T-cell (primary cell): ENCODE measurements at regions not wholly inside any gene's neighbourhood (a gene's known extent, or its start where the extent isn't known, plus 50 kb on each side); places are given as distances from the start of the nearest gene placed in this dataset.
"Not testable (repeated sequence)": the region's sequence is repeated elsewhere in the genome, so short reads cannot be mapped to it uniquely, and the experiment has no call there.

Experiments used
- ATAC-seq, 4 experiments: fragments of 200-7000 bp in 3 of 4; fragments of 150-1000 bp in 1 of 4; cut with Tn5 transposase; replicated peaks in 1 of 4; 1 replicate in 3 of 4; 2 replicates in 1 of 4; pipeline ENCODE4 v1.10.0; 2021; ENCODE audit warnings: moderate library complexity in 3 of 4, mild to moderate bottlenecking in 2 of 4, moderate number of reproducible peaks in 1 of 4
- CTCF ChIA-PET, 2 donors: fragments of 300-600 bp; sonication (Branson Sonifier 250); formaldehyde crosslinking; loops; one replicate each; lab custom pipeline; 2022; ENCODE audit warnings: antibody characterized with exemption in 2 of 2; lab: Charles Lee
- POLR2A ChIA-PET, 2 donors: fragments of 300-600 bp; sonication (Branson Sonifier 250); formaldehyde crosslinking; loops; one replicate each; lab custom pipeline; 2022; ENCODE audit warnings: antibody characterized with exemption in 2 of 2; lab: Charles Lee
- DNase-seq, 35 experiments: peaks; one replicate each; pipeline versions ENCODE4 v3.0.0 to v3.0.0-alpha.2; 2013 to 2023
- H3K27ac ChIP-seq: one replicate; pipeline ENCODE4 v1.5.1; 2013; ENCODE audit warnings: low read length
- H3K27me3 ChIP-seq, 2 experiments: replicated peaks in 1 of 2; 1 replicate in 1 of 2; 2 replicates in 1 of 2; pipeline versions ENCODE4 v1.6.1 to v1.7.0; 2013; ENCODE audit warnings: low read length in 1 of 2, mixed read lengths in 1 of 2; ENCODE audit not compliant: control insufficient read depth in 2 of 2, insufficient read depth in 2 of 2; ENCODE audit errors: extremely low read depth in 1 of 2
- H3K36me3 ChIP-seq, 2 donors: 1 replicate in 1 of 2; 2 replicates in 1 of 2; pipeline versions ENCODE4 v1.6.1 to v1.7.0; 2013; ENCODE audit warnings: low read length in 1 of 2; ENCODE audit not compliant: control insufficient read depth in 2 of 2, insufficient read depth in 1 of 2; ENCODE audit errors: extremely low read depth in 1 of 2
- H3K4me1 ChIP-seq, 2 experiments: 1 replicate in 1 of 2; 2 replicates in 1 of 2; pipeline versions ENCODE4 v1.6.1 to v1.7.0; 2013; ENCODE audit warnings: low read length in 2 of 2, mixed read lengths in 1 of 2; ENCODE audit not compliant: insufficient read depth in 2 of 2, control insufficient read depth in 1 of 2; ENCODE audit errors: extremely low read depth in 1 of 2
- H3K4me3 ChIP-seq, 2 donors: 1 replicate in 1 of 2; 2 replicates in 1 of 2; pipeline versions ENCODE4 v1.5.1 to v1.7.0; 2013; ENCODE audit warnings: mild to moderate bottlenecking in 2 of 2, low read length in 1 of 2, moderate library complexity in 1 of 2; ENCODE audit not compliant: control insufficient read depth in 1 of 2; ENCODE audit errors: extremely low read depth in 1 of 2
- H3K9me3 ChIP-seq: 2 replicates; pipeline ENCODE4 v1.7.0; 2013
- H3K27ac Mint-ChIP-seq, 2 donors: one replicate each; pipeline ENCODE4 v1.8.0; 2020 to 2021; ENCODE audit warnings: mild to moderate bottlenecking in 2 of 2, mixed read lengths in 2 of 2
- H3K27me3 Mint-ChIP-seq, 2 donors: one replicate each; pipeline ENCODE4 v1.8.0; 2021 to 2022; ENCODE audit warnings: mixed read lengths in 2 of 2
- H3K36me3 Mint-ChIP-seq: one replicate; pipeline ENCODE4 v1.8.0; 2021; ENCODE audit warnings: mixed read lengths
- H3K4me1 Mint-ChIP-seq, 3 donors: one replicate each; pipeline ENCODE4 v1.8.0; 2020 to 2022; ENCODE audit warnings: mixed read lengths in 3 of 3, mild to moderate bottlenecking in 1 of 3
- H3K4me3 Mint-ChIP-seq, 3 donors: one replicate each; pipeline ENCODE4 v1.8.0; 2020 to 2022; ENCODE audit warnings: mild to moderate bottlenecking in 3 of 3, mixed read lengths in 3 of 3, moderate library complexity in 3 of 3
- H3K9me3 Mint-ChIP-seq, 3 donors: one replicate each; pipeline ENCODE4 v1.8.0; 2020 to 2022; ENCODE audit warnings: mixed read lengths in 3 of 3
- WGBS: methylation state at CpG from one replicate; pipeline ENCODE4 v1.1.5; 2013; ENCODE audit warnings: missing lambda C conversion rate; ENCODE audit not compliant: insufficient coverage; 5-methylcytosine and 5-hydroxymethylcytosine counted together

- Histone ChIP-seq H3K27ac (no peak overlapping the region), H3K27me3 (no peaks in the 10 kb centered on the region), H3K4me1 (no peaks in the 10 kb centered on the region), H3K9me3 (no peaks in the 10 kb centered on the region), H3K36me3 (no peaks in the 10 kb centered on the region), H3K4me3 (no peak overlapping the region)
- DNase-seq (no peak), ATAC-seq (no peak)
- POLR2A ChIA-PET: no interaction called here
- Mint-ChIP-seq H3K36me3 (no peaks in the 10 kb centered on the region), H3K4me1 (no peaks in the 10 kb centered on the region), H3K9me3 (peaks cover 0 to 22% (median 5%) of the 10 kb centered on the region in 3 donors), H3K27ac (no peak overlapping the region), H3K27me3 (no peaks in the 10 kb centered on the region), H3K4me3 (no peak overlapping the region)
- CTCF ChIA-PET: interaction anchor here in 1 of 2 donors (0.7 kb wide), 1 partner anchor 15 kb away, joined by 3 read pairs; no protein-coding TSS in a partner anchor
Observed at GRCh38 chr5:23112237-23112636, 259.1 kb upstream of the CDH12 start.

DNA sequence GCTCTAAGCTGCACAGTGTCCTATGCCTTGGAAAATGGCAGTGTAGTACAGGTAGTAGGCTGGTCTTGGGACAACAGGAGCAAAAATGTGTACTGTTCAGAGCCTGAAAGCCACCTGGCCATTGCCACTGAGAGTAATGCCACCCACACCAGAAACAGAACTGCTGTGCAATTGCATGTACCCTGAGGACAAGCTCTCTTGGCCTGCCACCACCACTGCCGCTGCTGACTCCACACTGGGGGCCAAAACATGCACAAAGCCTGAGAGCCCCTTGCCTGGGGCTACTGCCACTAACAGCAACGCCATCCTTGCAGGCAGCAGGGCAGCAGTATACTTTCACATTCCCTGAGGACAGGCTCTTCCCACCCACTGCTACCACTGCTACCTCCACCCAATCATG lies 251.9 kb upstream of the CDH12 start:
- peaks cover 3% of the 10 kb centered on the region for H3K9me3 ChIP-seq
- no peaks in the 10 kb centered on the region for H3K27me3 ChIP-seq
- H3K4me3 Mint-ChIP-seq: no peak overlapping the region
- POLR2A ChIA-PET: no interaction called here
- no peak overlapping the region for H3K27ac ChIP-seq
- peaks cover 20 to 51% (median 22%) of the 10 kb centered on the region in 3 donors for H3K9me3 Mint-ChIP-seq
- DNase-seq (no peak), ATAC-seq (no peak)
- H3K4me1 ChIP-seq: no peaks in the 10 kb centered on the region
- WGBS: 80% methylated on average over 2 of the region's 2 CpGs
- H3K36me3 ChIP-seq: no peaks in the 10 kb centered on the region
- H3K4me1 Mint-ChIP-seq: no peaks in the 10 kb centered on the region
- H3K27me3 Mint-ChIP-seq: no peaks in the 10 kb centered on the region
- no peak overlapping the region for H3K4me3 ChIP-seq
- CTCF ChIA-PET: no interaction called here
- no peak overlapping the region for H3K27ac Mint-ChIP-seq
- no peaks in the 10 kb centered on the region for H3K36me3 Mint-ChIP-seq

DNA sequence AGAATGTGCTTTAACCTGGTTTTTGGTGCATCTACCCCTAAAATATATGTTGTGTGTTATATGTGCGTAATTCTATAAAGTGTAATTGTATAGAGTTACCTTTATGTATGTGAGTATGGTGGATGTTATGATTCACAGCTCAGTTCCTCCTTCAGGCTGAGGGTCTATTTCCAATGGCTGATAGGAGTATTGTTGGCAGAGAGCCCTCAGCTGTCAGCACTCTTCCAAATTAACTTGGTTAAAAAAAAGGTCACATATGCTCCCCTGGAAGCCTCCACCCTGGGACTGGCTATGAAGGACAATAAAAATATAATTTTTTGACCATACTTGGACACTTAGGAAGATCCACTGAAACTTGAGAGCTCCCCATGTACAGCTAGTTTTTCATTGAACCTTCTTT lies 250.4 kb upstream of the CDH12 start:
- CTCF ChIA-PET: interaction anchor here in 1 of 2 donors (0.6 kb wide), 1 partner anchor 20 kb away, joined by 3 read pairs; no protein-coding TSS in a partner anchor
- ATAC-seq: no peak
- no peaks in the 10 kb centered on the region for H3K4me1 ChIP-seq
- H3K27me3 ChIP-seq: no peaks in the 10 kb centered on the region
- Mint-ChIP-seq H3K27ac (no peak overlapping the region), H3K27me3 (no peaks in the 10 kb centered on the region), H3K36me3 (no peaks in the 10 kb centered on the region), H3K4me1 (no peaks in the 10 kb centered on the region), H3K4me3 (no peak overlapping the region), H3K9me3 (peaks cover 20 to 46% (median 26%) of the 10 kb centered on the region in 3 donors)
- H3K27ac ChIP-seq: no peak overlapping the region
- no peak for DNase-seq
- H3K4me3 ChIP-seq: no peak overlapping the region
- peaks cover 3% of the 10 kb centered on the region for H3K9me3 ChIP-seq
- no CpG with 5 or more reads among the region's 1 CpG for WGBS
- POLR2A ChIA-PET: no interaction called here
- H3K36me3 ChIP-seq: no peaks in the 10 kb centered on the region

DNA sequence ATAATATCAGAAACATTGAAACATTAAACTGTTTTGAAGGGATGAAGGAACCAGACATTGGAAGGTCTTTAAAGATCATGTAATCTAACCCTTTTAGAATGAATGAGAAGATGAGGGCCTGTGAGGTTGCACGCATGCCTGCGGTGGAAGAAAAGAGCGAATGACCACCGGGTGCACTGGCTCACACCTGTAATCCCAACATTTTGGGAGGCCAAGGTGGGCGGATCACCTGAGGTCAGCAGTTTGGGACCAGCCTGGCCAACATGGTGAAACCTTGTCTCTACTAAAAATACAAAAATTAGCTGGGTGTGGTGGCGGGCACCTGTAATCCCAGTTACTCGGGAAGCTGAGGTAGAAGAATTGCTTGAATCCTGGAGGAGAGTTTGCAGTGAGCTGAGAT lies 242.3 kb upstream of the CDH12 start:
- H3K4me3 Mint-ChIP-seq, ATAC-seq, DNase-seq, H3K9me3 ChIP-seq, H3K27me3 ChIP-seq, CTCF ChIA-PET, H3K4me3 ChIP-seq, H3K27me3 Mint-ChIP-seq, H3K36me3 ChIP-seq, POLR2A ChIA-PET, H3K27ac ChIP-seq, H3K36me3 Mint-ChIP-seq, H3K4me1 ChIP-seq, H3K4me1 Mint-ChIP-seq, H3K27ac Mint-ChIP-seq: not testable (repeated sequence)
- 96% methylated on average over 4 of the region's 7 CpGs for WGBS
- peaks cover 0 to 19% (median 10%) of the 10 kb centered on the region in 3 donors for H3K9me3 Mint-ChIP-seq

DNA sequence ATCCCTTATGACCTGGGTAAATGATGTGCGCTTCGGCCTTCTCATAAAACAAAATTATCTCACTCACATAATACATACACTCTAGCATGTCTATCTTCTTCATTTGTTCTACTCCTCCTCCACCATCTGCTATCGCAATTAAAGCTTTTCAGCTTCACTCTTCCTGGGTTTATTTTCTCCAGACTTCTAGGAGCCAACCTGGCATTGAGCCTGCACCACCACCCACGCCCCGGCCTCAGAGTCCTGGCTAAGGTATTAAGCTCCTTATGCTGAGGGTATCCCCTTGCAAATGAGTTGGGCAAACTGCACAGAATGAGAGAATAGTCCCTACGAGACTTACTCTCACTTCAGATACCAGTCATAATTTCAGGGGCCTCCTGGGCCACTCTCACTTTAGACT lies 236.1 kb upstream of the CDH12 start:
- H3K4me3 ChIP-seq: no peak overlapping the region
- ChIA-PET POLR2A (no interaction called here), CTCF (no interaction called here)
- ATAC-seq: no peak
- Mint-ChIP-seq H3K27ac (no peak overlapping the region), H3K27me3 (no peaks in the 10 kb centered on the region), H3K9me3 (peaks cover 18 to 38% (median 26%) of the 10 kb centered on the region in 3 donors), H3K36me3 (no peaks in the 10 kb centered on the region), H3K4me1 (no peaks in the 10 kb centered on the region), H3K4me3 (no peak overlapping the region)
- H3K36me3 ChIP-seq: no peaks in the 10 kb centered on the region
- H3K27ac ChIP-seq: no peak overlapping the region
- no peaks in the 10 kb centered on the region for H3K4me1 ChIP-seq
- DNase-seq: no peak
- no peaks in the 10 kb centered on the region for H3K9me3 ChIP-seq
- H3K27me3 ChIP-seq: no peaks in the 10 kb centered on the region
- WGBS: 85% methylated on average over 6 of the region's 6 CpGs

DNA sequence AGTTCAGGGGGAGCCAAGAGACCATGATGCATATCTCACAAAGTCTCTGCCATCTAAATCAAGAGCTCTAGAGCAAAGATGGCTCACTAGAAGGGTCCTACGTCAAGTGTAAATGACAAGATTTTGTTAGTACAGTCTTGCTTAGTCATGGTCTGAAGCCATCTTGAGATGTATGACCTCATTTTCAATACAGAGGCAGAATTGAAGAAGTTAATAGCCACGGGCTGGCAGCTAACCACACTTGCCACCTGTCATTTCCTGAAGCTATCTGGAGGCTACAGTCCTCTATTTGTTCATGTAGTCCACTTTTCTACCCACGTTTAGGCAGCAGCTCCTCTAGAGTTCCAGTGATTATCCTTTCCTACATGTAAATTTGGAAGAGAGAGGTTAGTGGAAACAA lies 231.7 kb upstream of the CDH12 start:
- WGBS: 0% methylated on average over 1 of the region's 3 CpGs
- DNase-seq (no peak), ATAC-seq (no peak)
- Mint-ChIP-seq H3K9me3 (peaks cover 21 to 36% (median 31%) of the 10 kb centered on the region in 3 donors), H3K4me3 (no peak overlapping the region), H3K4me1 (no peaks in the 10 kb centered on the region), H3K36me3 (no peaks in the 10 kb centered on the region), H3K27ac (no peak overlapping the region), H3K27me3 (no peaks in the 10 kb centered on the region)
- ChIA-PET CTCF (no interaction called here), POLR2A (no interaction called here)
- H3K27ac ChIP-seq: no peak overlapping the region
- H3K36me3 ChIP-seq: no peaks in the 10 kb centered on the region
- H3K27me3 ChIP-seq: no peaks in the 10 kb centered on the region
- H3K9me3 ChIP-seq: peaks cover 3% of the 10 kb centered on the region
- H3K4me3 ChIP-seq: no peak overlapping the region
- no peaks in the 10 kb centered on the region for H3K4me1 ChIP-seq

- ChIA-PET POLR2A (no interaction called here), CTCF (no interaction called here)
- no peaks in the 10 kb centered on the region for H3K4me1 ChIP-seq
- H3K9me3 Mint-ChIP-seq: peaks cover 0 to 7% (median 3%) of the 10 kb centered on the region in 3 donors
- no peaks in the 10 kb centered on the region for H3K36me3 ChIP-seq
- no peak for ATAC-seq
- H3K4me3 Mint-ChIP-seq: no peak overlapping the region
- no peak for DNase-seq
- no peaks in the 10 kb centered on the region for H3K27me3 Mint-ChIP-seq
- H3K27ac Mint-ChIP-seq: no peak overlapping the region
- no peaks in the 10 kb centered on the region for H3K36me3 Mint-ChIP-seq
- H3K4me1 Mint-ChIP-seq: no peaks in the 10 kb centered on the region
- H3K9me3 ChIP-seq: no peaks in the 10 kb centered on the region
- no CpG with 5 or more reads among the region's 2 CpGs for WGBS
- H3K27ac ChIP-seq: no peak overlapping the region
- no peak overlapping the region for H3K4me3 ChIP-seq
- H3K27me3 ChIP-seq: no peaks in the 10 kb centered on the region
Observed at GRCh38 chr5:23072179-23072578, 219.0 kb upstream of the CDH12 start.
